ENCODE measurements at regions not wholly inside any gene's neighbourhood (a gene's known extent, or its start where the extent isn't known, plus 50 kb on each side); places are given as distances from the start of the nearest gene placed in this dataset.
"Not testable (repeated sequence)": the region's sequence is repeated elsewhere in the genome, so short reads cannot be mapped to it uniquely, and the experiment has no call there.

GRCh38 chr11:134736251-134736947, 324.4 kb upstream of the B3GAT1 start:
- DNase-seq (ENCODE audit: low read depth in 2 of 3, low spot score in 1 of 3): no peak

GRCh38 chr11:134734894-134735293, 322.9 kb upstream of the B3GAT1 start:
- no peak for DNase-seq (ENCODE audit: low read depth in 2 of 3, low spot score in 1 of 3)

DNA sequence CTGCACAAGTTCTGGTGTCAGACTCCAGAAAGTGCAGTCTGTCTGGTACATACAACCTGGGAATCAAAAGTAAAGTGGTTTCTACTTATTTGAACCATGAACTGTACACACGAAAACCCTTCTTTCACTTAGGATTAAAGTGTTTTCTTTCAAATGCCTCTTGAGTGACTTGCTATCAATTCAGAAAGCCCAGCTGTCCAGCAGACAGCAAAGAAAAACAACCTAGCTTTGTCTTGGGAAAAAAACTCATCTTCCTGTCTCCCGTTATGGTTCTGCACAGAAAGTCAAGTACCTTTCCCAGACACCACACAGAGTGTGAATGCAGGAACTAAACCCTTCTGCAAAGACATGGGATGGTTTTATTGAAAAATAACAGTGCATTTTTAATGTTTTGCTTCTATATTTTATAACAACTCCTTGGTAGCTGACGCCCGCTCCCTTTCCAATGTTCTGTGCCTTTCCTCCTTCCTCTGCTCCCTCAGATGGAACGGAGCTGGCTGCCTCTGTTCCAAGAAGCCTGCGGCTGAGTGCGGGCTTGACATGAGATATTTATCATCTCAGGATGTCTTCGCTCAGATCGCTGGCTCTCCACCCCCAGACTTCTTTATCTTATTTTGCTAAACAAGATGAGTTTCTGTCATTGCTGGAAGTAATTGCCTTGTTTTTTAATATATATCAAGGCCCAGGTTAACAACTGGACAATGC, 322.3 kb upstream of the B3GAT1 start:
- no peak for DNase-seq (ENCODE audit: low read depth in 2 of 3, low spot score in 1 of 3)

GRCh38 chr11:134733646-134734045, 321.6 kb upstream of the B3GAT1 start:
- no peak for DNase-seq (ENCODE audit: low read depth in 2 of 3, low spot score in 1 of 3)

DNA sequence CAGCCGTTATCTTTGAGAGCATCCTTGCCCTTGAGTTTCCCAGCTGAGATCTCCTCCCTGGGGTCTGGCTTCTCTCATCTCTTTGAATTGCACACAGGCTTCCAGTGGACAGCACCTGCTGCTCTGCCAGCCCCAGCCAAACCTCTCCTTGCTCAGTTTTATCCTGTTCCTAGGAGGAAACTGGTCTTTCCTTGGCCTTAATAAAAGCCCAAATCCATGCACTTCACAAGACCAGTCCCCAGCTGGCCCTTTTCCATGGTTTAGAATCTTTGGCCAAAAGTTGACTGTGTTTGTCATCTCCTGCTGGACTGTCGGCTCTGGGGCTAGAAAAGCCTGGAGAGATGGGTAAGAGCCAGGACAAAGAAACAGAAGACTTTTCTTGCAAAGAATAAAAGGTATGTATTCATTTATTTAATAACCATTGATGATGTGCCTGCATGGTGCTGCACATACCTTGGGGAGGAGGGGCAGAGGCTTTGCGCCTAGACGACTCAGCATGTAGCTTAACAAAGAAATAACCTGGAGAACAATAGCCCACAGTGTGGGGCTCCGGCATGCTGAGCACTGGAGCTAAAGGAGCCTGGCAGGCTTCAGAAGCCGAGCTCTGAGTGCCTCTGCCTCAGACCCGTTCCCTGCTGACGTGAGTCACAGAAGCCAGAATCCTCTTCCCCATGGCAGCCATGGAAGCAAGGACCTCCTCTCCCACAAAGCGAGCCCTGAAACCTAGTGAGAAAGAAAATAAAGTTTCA, 319.3 kb upstream of the B3GAT1 start:
- DNase-seq (ENCODE audit: low read depth in 2 of 3, low spot score in 1 of 3): no peak

DNA sequence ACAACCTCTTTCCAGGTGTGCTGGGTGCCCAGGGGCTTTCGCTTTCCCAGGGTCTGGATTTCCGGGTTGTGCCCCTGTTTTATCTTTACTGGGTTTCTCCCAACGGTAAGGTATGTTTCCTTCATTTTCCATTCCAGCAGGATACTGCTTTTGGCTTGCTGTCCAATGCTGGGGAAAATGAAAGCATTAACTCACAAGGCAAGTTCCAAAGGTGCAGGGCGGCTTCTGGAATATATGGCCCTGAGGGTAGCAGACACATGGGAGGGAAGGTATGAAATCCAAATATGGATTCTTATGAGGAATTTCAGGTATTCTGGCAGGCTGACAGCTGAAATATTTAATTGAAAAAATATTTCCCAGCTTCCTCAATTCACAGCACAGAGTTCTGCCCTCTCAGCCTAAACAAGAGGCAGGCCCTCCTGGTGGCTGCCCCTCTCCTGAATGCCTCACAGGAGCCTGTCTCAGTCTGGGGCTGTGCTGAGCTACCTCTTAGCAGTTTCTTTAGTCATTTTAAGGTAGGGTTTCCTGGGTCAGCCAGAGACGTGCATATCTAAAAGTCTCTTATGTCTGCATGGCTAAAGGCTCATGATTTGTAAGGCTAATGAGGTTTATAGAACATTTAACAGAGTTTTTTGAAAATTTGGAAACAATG, 318.6 kb upstream of the B3GAT1 start:
- no peak for DNase-seq (ENCODE audit: low read depth in 2 of 3, low spot score in 1 of 3)

- no peak for DNase-seq (ENCODE audit: low read depth in 2 of 3, low spot score in 1 of 3)
Observed at GRCh38 chr11:134730101-134730500, 318.1 kb upstream of the B3GAT1 start.

DNA sequence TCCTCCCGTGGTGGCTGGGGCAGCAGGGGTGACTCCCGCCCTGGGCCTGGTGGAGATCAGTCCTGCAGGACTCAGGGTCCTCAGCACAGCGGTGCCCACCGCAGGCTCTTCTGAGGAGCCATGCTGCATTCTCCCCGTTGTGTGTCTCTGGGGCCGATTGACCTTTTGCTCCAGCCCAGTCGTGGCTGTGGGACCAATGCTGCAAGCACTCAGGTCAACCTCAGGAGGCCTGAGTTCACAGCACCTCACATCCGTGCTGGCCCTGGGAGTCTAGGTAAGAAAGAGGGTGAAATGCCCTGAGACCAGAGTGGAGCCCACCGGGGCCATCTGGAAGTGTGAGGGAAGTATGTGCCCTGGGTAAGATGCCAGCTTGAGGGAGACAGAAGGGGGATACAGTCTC, 316.1 kb upstream of the B3GAT1 start:
- DNase-seq (ENCODE audit: low read depth in 2 of 3, low spot score in 1 of 3): no peak

- DNase-seq (ENCODE audit: low read depth in 2 of 3, low spot score in 1 of 3): no peak
Observed at GRCh38 chr11:134727636-134728035, 315.6 kb upstream of the B3GAT1 start.

- no peak for DNase-seq (ENCODE audit: low read depth in 2 of 3, low spot score in 1 of 3)
Observed at GRCh38 chr11:134727204-134727603, 315.2 kb upstream of the B3GAT1 start.

DNA sequence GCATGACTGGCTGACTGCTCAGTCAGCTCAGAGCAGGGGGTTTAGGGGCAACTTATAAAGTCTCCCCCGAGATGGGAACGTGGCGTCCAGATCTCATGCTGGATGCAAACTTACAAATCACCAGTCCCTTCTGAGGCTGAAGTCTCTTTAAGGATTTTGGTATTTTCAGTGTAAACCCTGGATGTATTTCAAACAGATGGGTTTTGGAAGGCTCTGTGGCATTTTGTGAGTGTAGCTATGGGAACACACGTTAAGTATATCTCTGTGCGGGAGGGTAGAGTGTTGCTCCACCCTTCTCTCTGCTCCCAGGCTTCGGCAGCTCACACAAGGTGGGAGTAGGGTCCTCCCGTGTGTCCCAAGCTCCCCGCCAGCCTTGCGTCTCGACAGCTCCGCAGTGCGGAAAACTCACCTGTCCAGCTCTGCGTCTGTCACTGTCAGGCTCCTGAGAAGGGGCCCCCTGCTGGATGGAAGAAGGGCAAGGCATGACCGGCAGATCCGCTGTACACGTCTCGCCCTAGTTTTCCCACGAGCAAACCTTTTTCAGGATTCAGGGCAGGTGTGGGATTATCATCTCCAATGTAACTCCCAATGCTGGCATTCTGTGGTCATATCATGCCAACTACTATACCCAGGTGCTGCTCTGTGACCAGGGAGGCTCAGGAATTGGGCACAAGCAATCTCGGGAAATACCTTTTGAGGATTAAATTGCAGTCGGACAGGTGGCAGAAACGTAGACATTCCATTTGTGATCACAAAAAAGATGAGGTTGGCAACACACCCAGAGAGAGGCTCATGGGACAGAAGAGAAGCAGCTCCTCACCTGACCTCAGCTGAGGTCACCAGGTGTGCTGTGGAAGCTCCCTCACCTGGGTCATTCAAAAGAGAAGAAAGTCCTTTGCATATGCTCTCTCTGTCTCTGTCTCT, 313.9 kb upstream of the B3GAT1 start:
- no peak for DNase-seq (ENCODE audit: low read depth in 2 of 3, low spot score in 1 of 3)

GRCh38 chr11:134725211-134725610, 313.2 kb upstream of the B3GAT1 start:
- DNase-seq (ENCODE audit: low read depth in 2 of 3, low spot score in 1 of 3): no peak

- no peak for DNase-seq (ENCODE audit: low read depth in 2 of 3, low spot score in 1 of 3)
Observed at GRCh38 chr11:134724779-134725140, 312.7 kb upstream of the B3GAT1 start.

GRCh38 chr11:134724106-134724778, 312.2 kb upstream of the B3GAT1 start:
- DNase-seq (ENCODE audit: low read depth in 2 of 3, low spot score in 1 of 3): no peak

GRCh38 chr11:134720691-134721070, 308.6 kb upstream of the B3GAT1 start:
- DNase-seq (ENCODE audit: low read depth in 2 of 3, low spot score in 1 of 3): not testable (repeated sequence)

- DNase-seq (ENCODE audit: low read depth in 2 of 3, low spot score in 1 of 3): not testable (repeated sequence)
Observed at GRCh38 chr11:134719940-134720690, 308.1 kb upstream of the B3GAT1 start.

GRCh38 chr11:134719397-134719796, 307.4 kb upstream of the B3GAT1 start:
- DNase-seq (ENCODE audit: low read depth in 2 of 3, low spot score in 1 of 3): no peak

DNA sequence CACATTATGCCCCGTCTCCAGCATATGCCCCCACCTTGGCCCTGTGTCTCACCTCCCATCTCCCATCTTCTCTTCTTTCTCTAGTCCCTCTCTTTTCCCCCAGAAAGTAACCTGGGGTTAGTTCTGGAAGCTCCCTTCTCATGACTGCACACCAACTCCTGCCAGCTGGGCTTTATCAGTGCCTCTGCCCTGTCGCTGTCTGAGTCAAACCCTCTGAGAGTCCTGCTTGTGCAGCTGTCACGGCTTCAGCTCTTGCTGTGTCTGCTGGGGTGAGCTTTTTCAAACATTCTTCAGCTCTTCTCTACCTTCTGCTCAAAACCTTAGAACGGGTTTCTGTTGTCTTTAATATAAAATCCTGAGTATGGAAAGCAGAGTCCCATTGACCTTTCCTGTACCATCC, 304.5 kb upstream of the B3GAT1 start:
- DNase-seq (ENCODE audit: low read depth in 2 of 3, low spot score in 1 of 3): no peak

DNA sequence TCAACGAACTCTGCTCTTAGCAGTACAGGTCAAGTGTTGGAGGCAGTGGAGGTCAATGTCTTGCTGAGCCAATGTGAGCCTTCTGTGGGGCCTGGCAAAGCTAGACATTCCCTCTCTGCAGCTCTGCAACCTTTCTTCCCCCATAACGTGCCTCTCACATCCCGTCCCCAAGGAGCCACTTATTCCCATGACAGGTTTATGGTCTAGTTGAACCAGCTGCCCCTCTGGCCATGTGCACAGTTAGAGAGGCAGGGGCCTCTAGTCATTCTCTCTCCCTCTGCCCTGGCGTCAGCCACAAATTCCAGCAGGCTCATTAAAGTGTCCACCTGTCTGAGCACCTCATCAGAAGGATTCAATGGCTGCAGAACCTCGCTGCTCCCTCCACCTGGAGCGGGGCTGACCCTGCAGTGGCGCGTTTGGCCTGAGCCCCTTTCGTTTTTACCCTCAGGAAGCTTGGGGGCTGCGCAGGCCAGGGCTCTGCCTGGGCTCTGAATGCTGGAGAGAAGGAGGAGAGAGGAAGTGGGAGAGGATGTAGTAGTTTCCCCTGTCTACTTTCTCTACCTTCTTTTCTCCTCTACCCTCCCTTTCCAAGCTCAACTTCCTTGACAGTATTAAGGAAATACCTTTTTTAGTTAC, 302.1 kb upstream of the B3GAT1 start:
- no peak for DNase-seq (ENCODE audit: low read depth in 2 of 3, low spot score in 1 of 3)

Measured in stimulated activated CD4-positive, alpha-beta T cell treated with anti-CD3 and anti-CD28 coated beads, Interleukin-12 subunit alpha, Interleukin-12 subunit beta, amount 100 ng/mL, for 48 hours (primary cell).